OCI-LY7 (cell line): ENCODE measurements at regions not wholly inside any gene's neighbourhood (a gene's known extent, or its start where the extent isn't known, plus 50 kb on each side); places are given as distances from the start of the nearest gene placed in this dataset.

Experiments
- EZH2phosphoT487 ChIP-seq: fragments of 200-600 bp; sonication (generic); IDR thresholded peaks from 2 replicates; pipeline ENCODE4 v1.6.1; 2018; ENCODE audit warnings: low read depth, borderline replicate concordance, mild to moderate bottlenecking, mixed run types, antibody characterized with exemption, low read length, moderate library complexity, mixed read lengths
- TF ChIP-seq, protein P1 (sequence below): fragments of 200-600 bp; sonication (generic); conservative IDR thresholded peaks from 2 replicates; pipeline ENCODE4 v1.5.1; 2014; ENCODE audit warnings: mild to moderate bottlenecking, antibody characterized with exemption, low read length, moderate library complexity, mixed read lengths

DNA sequence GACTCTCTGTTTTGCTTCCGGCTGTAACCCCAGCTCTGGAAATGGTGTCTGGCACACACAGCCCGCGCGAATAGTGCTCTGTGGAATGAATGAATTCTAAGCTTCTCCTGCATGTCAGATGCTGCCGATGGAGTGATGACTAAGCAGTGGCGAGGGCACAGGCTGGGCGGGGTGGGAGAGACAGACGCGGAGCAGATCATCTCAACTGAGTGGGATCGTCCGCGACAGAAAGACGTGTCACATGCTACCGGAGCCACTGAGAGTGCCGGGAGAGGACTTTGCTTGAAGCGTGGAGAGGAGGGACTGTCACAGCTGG is 334.5 kb downstream of the CTTN start:
- TF ChIP-seq, protein P1, sequence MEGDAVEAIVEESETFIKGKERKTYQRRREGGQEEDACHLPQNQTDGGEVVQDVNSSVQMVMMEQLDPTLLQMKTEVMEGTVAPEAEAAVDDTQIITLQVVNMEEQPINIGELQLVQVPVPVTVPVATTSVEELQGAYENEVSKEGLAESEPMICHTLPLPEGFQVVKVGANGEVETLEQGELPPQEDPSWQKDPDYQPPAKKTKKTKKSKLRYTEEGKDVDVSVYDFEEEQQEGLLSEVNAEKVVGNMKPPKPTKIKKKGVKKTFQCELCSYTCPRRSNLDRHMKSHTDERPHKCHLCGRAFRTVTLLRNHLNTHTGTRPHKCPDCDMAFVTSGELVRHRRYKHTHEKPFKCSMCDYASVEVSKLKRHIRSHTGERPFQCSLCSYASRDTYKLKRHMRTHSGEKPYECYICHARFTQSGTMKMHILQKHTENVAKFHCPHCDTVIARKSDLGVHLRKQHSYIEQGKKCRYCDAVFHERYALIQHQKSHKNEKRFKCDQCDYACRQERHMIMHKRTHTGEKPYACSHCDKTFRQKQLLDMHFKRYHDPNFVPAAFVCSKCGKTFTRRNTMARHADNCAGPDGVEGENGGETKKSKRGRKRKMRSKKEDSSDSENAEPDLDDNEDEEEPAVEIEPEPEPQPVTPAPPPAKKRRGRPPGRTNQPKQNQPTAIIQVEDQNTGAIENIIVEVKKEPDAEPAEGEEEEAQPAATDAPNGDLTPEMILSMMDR: no peak
- no peak for TF ChIP-seq EZH2phosphoT487
